IMR-90 (cell line): ENCODE measurements at regions not wholly inside any gene's neighbourhood (a gene's known extent, or its start where the extent isn't known, plus 50 kb on each side); places are given as distances from the start of the nearest gene placed in this dataset.

Source experiments
- CEBPB ChIP-seq: IDR thresholded peaks from 2 replicates; pipeline ENCODE4 v1.6.1; 2012; ENCODE audit warnings: low read depth, low read length, improper control_type of control experiment
- FOS ChIP-seq: fragments of 150-350 bp; IDR thresholded peaks from 2 replicates; pipeline ENCODE4 v1.6.1; 2016; ENCODE audit warnings: low read depth, low read length
- MAFK ChIP-seq: IDR thresholded peaks from 2 replicates; pipeline ENCODE4 v1.6.1; 2012; ENCODE audit warnings: low read depth, low read length, improper control_type of control experiment
- MXI1 ChIP-seq: IDR thresholded peaks from 2 replicates; pipeline ENCODE4 v1.6.1; 2012; ENCODE audit warnings: low read depth, mild to moderate bottlenecking, low read length, moderate library complexity, borderline replicate concordance
- NFE2L2 ChIP-seq: fragments of 150-350 bp; IDR thresholded peaks from 2 replicates; pipeline ENCODE4 v1.6.1; 2016; ENCODE audit warnings: low read depth, mild to moderate bottlenecking, low read length
- POLR2A ChIP-seq: IDR thresholded peaks from 2 replicates; pipeline ENCODE4 v1.6.1; 2012; ENCODE audit warnings: mild to moderate bottlenecking, low read depth, low read length
- RAD21 ChIP-seq: IDR thresholded peaks from 2 replicates; pipeline ENCODE4 v1.6.1; 2012; ENCODE audit warnings: low read length, improper control_type of control experiment
- RFX5 ChIP-seq: IDR thresholded peaks from 2 replicates; pipeline ENCODE4 v1.8.0; 2012; ENCODE audit warnings: low read depth, mild to moderate bottlenecking, low read length, moderate library complexity
- SMC3 ChIP-seq: fragments of 150-350 bp; IDR thresholded peaks from 2 replicates; pipeline ENCODE4 v1.6.1; 2016; ENCODE audit warnings: low read depth, mild to moderate bottlenecking, antibody characterized with exemption, low read length, moderate library complexity
- TF ChIP-seq, protein P1 (sequence below): conservative IDR thresholded peaks from 2 replicates; pipeline ENCODE4 v1.5.1; 2012; ENCODE audit warnings: mild to moderate bottlenecking, low read depth, low read length, improper control_type of control experiment
- TF ChIP-seq, protein P2 (sequence below): fragments of 150-350 bp; IDR thresholded peaks from 2 replicates; pipeline ENCODE4 v1.6.1; 2016; ENCODE audit warnings: low read depth, mild to moderate bottlenecking, low read length, moderate library complexity, borderline replicate concordance

DNA sequence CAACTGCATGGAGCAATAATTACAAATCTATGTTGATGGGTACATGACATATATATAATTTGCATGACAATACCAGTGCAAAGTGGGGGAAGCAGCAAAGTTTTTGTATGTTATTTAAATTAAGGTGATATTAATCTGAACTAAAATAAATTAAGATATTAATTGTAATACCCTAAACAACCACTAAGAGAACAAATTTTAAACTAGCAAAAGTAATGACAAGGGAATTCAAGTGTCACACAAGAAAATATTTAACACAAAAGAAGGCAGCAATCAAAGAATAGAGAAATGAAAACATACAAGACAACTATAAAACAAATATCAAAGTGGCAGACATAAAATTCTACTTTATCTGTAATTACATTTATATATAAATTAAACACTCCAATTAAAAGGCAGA lies 2003.4 kb downstream of the MAT2B start:
- no peak for TF ChIP-seq POLR2A
- no peak for TF ChIP-seq MAFK
- TF ChIP-seq, protein P1, sequence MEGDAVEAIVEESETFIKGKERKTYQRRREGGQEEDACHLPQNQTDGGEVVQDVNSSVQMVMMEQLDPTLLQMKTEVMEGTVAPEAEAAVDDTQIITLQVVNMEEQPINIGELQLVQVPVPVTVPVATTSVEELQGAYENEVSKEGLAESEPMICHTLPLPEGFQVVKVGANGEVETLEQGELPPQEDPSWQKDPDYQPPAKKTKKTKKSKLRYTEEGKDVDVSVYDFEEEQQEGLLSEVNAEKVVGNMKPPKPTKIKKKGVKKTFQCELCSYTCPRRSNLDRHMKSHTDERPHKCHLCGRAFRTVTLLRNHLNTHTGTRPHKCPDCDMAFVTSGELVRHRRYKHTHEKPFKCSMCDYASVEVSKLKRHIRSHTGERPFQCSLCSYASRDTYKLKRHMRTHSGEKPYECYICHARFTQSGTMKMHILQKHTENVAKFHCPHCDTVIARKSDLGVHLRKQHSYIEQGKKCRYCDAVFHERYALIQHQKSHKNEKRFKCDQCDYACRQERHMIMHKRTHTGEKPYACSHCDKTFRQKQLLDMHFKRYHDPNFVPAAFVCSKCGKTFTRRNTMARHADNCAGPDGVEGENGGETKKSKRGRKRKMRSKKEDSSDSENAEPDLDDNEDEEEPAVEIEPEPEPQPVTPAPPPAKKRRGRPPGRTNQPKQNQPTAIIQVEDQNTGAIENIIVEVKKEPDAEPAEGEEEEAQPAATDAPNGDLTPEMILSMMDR, result no peak
- TF ChIP-seq MXI1, result no peak
- TF ChIP-seq, protein P2, sequence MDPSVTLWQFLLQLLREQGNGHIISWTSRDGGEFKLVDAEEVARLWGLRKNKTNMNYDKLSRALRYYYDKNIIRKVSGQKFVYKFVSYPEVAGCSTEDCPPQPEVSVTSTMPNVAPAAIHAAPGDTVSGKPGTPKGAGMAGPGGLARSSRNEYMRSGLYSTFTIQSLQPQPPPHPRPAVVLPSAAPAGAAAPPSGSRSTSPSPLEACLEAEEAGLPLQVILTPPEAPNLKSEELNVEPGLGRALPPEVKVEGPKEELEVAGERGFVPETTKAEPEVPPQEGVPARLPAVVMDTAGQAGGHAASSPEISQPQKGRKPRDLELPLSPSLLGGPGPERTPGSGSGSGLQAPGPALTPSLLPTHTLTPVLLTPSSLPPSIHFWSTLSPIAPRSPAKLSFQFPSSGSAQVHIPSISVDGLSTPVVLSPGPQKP, result no peak
- TF ChIP-seq FOS, result no peak
- no peak for TF ChIP-seq RAD21
- no peak for TF ChIP-seq RFX5
- no peak for TF ChIP-seq CEBPB
- TF ChIP-seq SMC3, result no peak
- TF ChIP-seq NFE2L2, result no peak
